Right cardiac atrium (tissue), 5 donors: ENCODE measurements at regions not wholly inside any gene's neighbourhood (a gene's known extent, or its start where the extent isn't known, plus 50 kb on each side); places are given as distances from the start of the nearest gene placed in this dataset.

Experiments used
- ATAC-seq, 2 donors: fragments of 200-7000 bp; cut with Tn5 transposase; one replicate each; pipeline versions ENCODE4 v1.8.0 to v1.9.1; 2020; ENCODE audit warnings: moderate library complexity in 2 of 2, mild to moderate bottlenecking in 1 of 2
- DNase-seq, 3 donors: peaks; one replicate each; pipeline ENCODE4 v3.0.0-alpha.2; 2020
- H3K27ac ChIP-seq: one replicate; pipeline ENCODE4 v1.5.1; 2013; ENCODE audit warnings: mild to moderate bottlenecking, low read length, control low read depth, moderate library complexity
- H3K27me3 ChIP-seq: one replicate; pipeline ENCODE4 v1.6.1; 2013; ENCODE audit not compliant: control insufficient read depth, insufficient read depth
- H3K4me1 ChIP-seq: one replicate; pipeline ENCODE4 v1.6.1; 2013; ENCODE audit warnings: low read length; ENCODE audit not compliant: control insufficient read depth, insufficient read depth
- H3K4me3 ChIP-seq: one replicate; pipeline ENCODE4 v1.5.1; 2013; ENCODE audit warnings: low read length, control low read depth
- H3K9me3 ChIP-seq: one replicate; pipeline ENCODE4 v1.6.1; 2013; ENCODE audit warnings: low read length; ENCODE audit not compliant: control insufficient read depth
- WGBS: extraction: QIAGEN DNeasy Blood & Tissue Kit; methylation state at CpG from one replicate; pipeline ENCODE4 v1.1.7; 2013; 5-methylcytosine and 5-hydroxymethylcytosine counted together
- intact Hi-C, 4 donors: fragments of 100-400 bp; cut with DNase I; formaldehyde crosslinking; loops; one replicate each; pipeline versions ENCODE4 v1.11.0 to v1.14.0; 2022 to 2023
- donor health status: healthy with polysubstance abuse.
- donor health status: DM: no; HTN: yes; CAD: no.
- donor health status: DM: no; HTN: no; CAD: no.
- donor health status: DM: no; HTN: yes; CAD: no; lungs with severe emphysema.
- donor health status: DM: yes; HTN: yes; CAD: no.

GRCh38 chr11:71383461-71383860, 64.7 kb downstream of the DHCR7 start:
- H3K27me3 ChIP-seq: no peaks in the 10 kb centered on the region
- H3K27ac ChIP-seq: no peak overlapping the region
- ATAC-seq (no peak), DNase-seq (no peak)
- intact Hi-C loops: no loop called here
- no peaks in the 10 kb centered on the region for H3K9me3 ChIP-seq
- WGBS: 74% methylated on average over 1 of the region's 1 CpG
- no peaks in the 10 kb centered on the region for H3K4me1 ChIP-seq
- H3K4me3 ChIP-seq: no peak overlapping the region

GRCh38 chr11:71381781-71382505, 66.2 kb downstream of the DHCR7 start:
- no peaks in the 10 kb centered on the region for H3K9me3 ChIP-seq
- DNase-seq: no peak
- no peak for ATAC-seq
- intact Hi-C loops: no loop called here
- no peak overlapping the region for H3K27ac ChIP-seq
- H3K4me1 ChIP-seq: no peaks in the 10 kb centered on the region
- whole genome bisulfite sequencing: 81% methylated on average over 5 of the region's 5 CpGs
- no peaks in the 10 kb centered on the region for H3K27me3 ChIP-seq
- H3K4me3 ChIP-seq: no peak overlapping the region

- no peak for DNase-seq
- no peaks in the 10 kb centered on the region for H3K9me3 ChIP-seq
- H3K27me3 ChIP-seq: no peaks in the 10 kb centered on the region
- intact Hi-C loops: no loop called here
- no peak overlapping the region for H3K4me3 ChIP-seq
- no peak for ATAC-seq
- no peak overlapping the region for H3K27ac ChIP-seq
- no peaks in the 10 kb centered on the region for H3K4me1 ChIP-seq
- 66% methylated on average over 2 of the region's 2 CpGs for WGBS
Observed at GRCh38 chr11:71379701-71380100, 68.5 kb downstream of the DHCR7 start.

GRCh38 chr11:71373791-71374454, 74.3 kb downstream of the DHCR7 start:
- Histone ChIP-seq H3K9me3 (no peaks in the 10 kb centered on the region), H3K27me3 (no peaks in the 10 kb centered on the region), H3K4me3 (no peak overlapping the region), H3K4me1 (no peaks in the 10 kb centered on the region), H3K27ac (no peak overlapping the region)
- DNase-seq (no peak), ATAC-seq (no peak)
- 58% methylated on average over 7 of the region's 7 CpGs for WGBS
- intact Hi-C loops: no loop called here

GRCh38 chr11:71372693-71373657, 75.2 kb downstream of the DHCR7 start:
- no peaks in the 10 kb centered on the region for H3K9me3 ChIP-seq
- no peaks in the 10 kb centered on the region for H3K4me1 ChIP-seq
- DNase-seq (no peak), ATAC-seq (no peak)
- no peak overlapping the region for H3K4me3 ChIP-seq
- intact Hi-C loops: no loop called here
- H3K27me3 ChIP-seq: no peaks in the 10 kb centered on the region
- WGBS: 75% methylated on average over 9 of the region's 9 CpGs
- no peak overlapping the region for H3K27ac ChIP-seq

- Histone ChIP-seq H3K4me3 (no peak overlapping the region), H3K9me3 (no peaks in the 10 kb centered on the region), H3K27me3 (no peaks in the 10 kb centered on the region), H3K4me1 (no peaks in the 10 kb centered on the region), H3K27ac (no peak overlapping the region)
- no peak for ATAC-seq
- intact Hi-C loops: no loop called here
- DNase-seq: no peak
- 85% methylated on average over 2 of the region's 2 CpGs for WGBS
Observed at GRCh38 chr11:71371674-71372069, 76.5 kb downstream of the DHCR7 start.

- no peaks in the 10 kb centered on the region for H3K9me3 ChIP-seq
- no peak overlapping the region for H3K4me3 ChIP-seq
- intact Hi-C loops: no loop called here
- no peaks in the 10 kb centered on the region for H3K4me1 ChIP-seq
- no peak for DNase-seq
- 76% methylated on average over 21 of the region's 21 CpGs for WGBS
- no peaks in the 10 kb centered on the region for H3K27me3 ChIP-seq
- no peak overlapping the region for H3K27ac ChIP-seq
- ATAC-seq: no peak
Observed at GRCh38 chr11:71370895-71371673, 77.1 kb downstream of the DHCR7 start.

GRCh38 chr11:71370020-71370747, 78.0 kb downstream of the DHCR7 start:
- DNase-seq (no peak), ATAC-seq (no peak)
- intact Hi-C loops: no loop called here
- no peaks in the 10 kb centered on the region for H3K9me3 ChIP-seq
- H3K4me1 ChIP-seq: no peaks in the 10 kb centered on the region
- 86% methylated on average over 6 of the region's 6 CpGs for WGBS
- H3K27ac ChIP-seq: no peak overlapping the region
- no peak overlapping the region for H3K4me3 ChIP-seq
- no peaks in the 10 kb centered on the region for H3K27me3 ChIP-seq

GRCh38 chr11:71369411-71369810, 78.8 kb downstream of the DHCR7 start:
- H3K4me3 ChIP-seq: no peak overlapping the region
- H3K27me3 ChIP-seq: no peaks in the 10 kb centered on the region
- 86% methylated on average over 9 of the region's 9 CpGs for WGBS
- DNase-seq (no peak), ATAC-seq (no peak)
- no peaks in the 10 kb centered on the region for H3K4me1 ChIP-seq
- intact Hi-C loops: no loop called here
- H3K9me3 ChIP-seq: no peaks in the 10 kb centered on the region
- H3K27ac ChIP-seq: no peak overlapping the region

GRCh38 chr11:71368966-71369365, 79.2 kb downstream of the DHCR7 start:
- WGBS: 70% methylated on average over 15 of the region's 15 CpGs
- no peaks in the 10 kb centered on the region for H3K27me3 ChIP-seq

More at GRCh38 chr11:71368966-71369365, 79.2 kb downstream of the DHCR7 start:
- DNase-seq: no peak
- no peak overlapping the region for H3K4me3 ChIP-seq
- no peak for ATAC-seq
- H3K4me1 ChIP-seq: peaks cover 2% of the 10 kb centered on the region
- intact Hi-C loops: no loop called here
- H3K9me3 ChIP-seq: no peaks in the 10 kb centered on the region
- H3K27ac ChIP-seq: no peak overlapping the region
